LHCN-M2 (cell line): ENCODE measurements at regions not wholly inside any gene's neighbourhood (a gene's known extent, or its start where the extent isn't known, plus 50 kb on each side); places are given as distances from the start of the nearest gene placed in this dataset.
"Not testable (repeated sequence)": the region's sequence is repeated elsewhere in the genome, so short reads cannot be mapped to it uniquely, and the experiment has no call there.

ENCODE experiments used
- DNase-seq: peaks from one replicate; pipeline ENCODE4 v3.0.0-alpha.2; 2012; ENCODE audit warnings: low read depth

GRCh38 chr1:66424530-66424929 is 109.4 kb upstream of the SGIP1 start:
- DNase-seq: not testable (repeated sequence)

- no peak for DNase-seq
These were observed 107.6 kb upstream of the SGIP1 start for GRCh38 chr1:66426239-66426853.

GRCh38 chr1:66430815-66431214 is 103.1 kb upstream of the SGIP1 start:
- not testable (repeated sequence) for DNase-seq

GRCh38 chr1:66431999-66432398 is 102.0 kb upstream of the SGIP1 start:
- no peak for DNase-seq

GRCh38 chr1:66433611-66434010 is 100.3 kb upstream of the SGIP1 start:
- DNase-seq: no peak

- no peak for DNase-seq
These were observed 99.9 kb upstream of the SGIP1 start for GRCh38 chr1:66434096-66434495.

- DNase-seq: no peak
These were observed 98.4 kb upstream of the SGIP1 start for GRCh38 chr1:66435541-66435940.

- DNase-seq: peak; percentile 83
These were observed 97.4 kb upstream of the SGIP1 start for GRCh38 chr1:66436378-66437135.

- no peak for DNase-seq
These were observed 96.9 kb upstream of the SGIP1 start for GRCh38 chr1:66437136-66437401.

GRCh38 chr1:66438062-66438461 is 95.9 kb upstream of the SGIP1 start:
- DNase-seq: peak; percentile 46

GRCh38 chr1:66438501-66438900 is 95.5 kb upstream of the SGIP1 start:
- DNase-seq: peak; percentile 49

GRCh38 chr1:66439031-66439740 is 94.8 kb upstream of the SGIP1 start:
- peak; percentile 32 for DNase-seq

GRCh38 chr1:66443793-66444192 is 90.2 kb upstream of the SGIP1 start:
- no peak for DNase-seq

GRCh38 chr1:66444438-66445265 is 89.3 kb upstream of the SGIP1 start:
- DNase-seq: no peak

GRCh38 chr1:66445492-66446181 is 88.3 kb upstream of the SGIP1 start:
- DNase-seq: no peak

- peak; percentile 75 for DNase-seq
These were observed 87.5 kb upstream of the SGIP1 start for GRCh38 chr1:66446261-66447001.

GRCh38 chr1:66450043-66450514 is 83.9 kb upstream of the SGIP1 start:
- DNase-seq: no peak

- no peak for DNase-seq
These were observed 83.1 kb upstream of the SGIP1 start for GRCh38 chr1:66450847-66451246.

- DNase-seq: no peak
These were observed 81.8 kb upstream of the SGIP1 start for GRCh38 chr1:66452162-66452561.

GRCh38 chr1:66452982-66453381 is 81.0 kb upstream of the SGIP1 start:
- no peak for DNase-seq

- no peak for DNase-seq
These were observed 78.5 kb upstream of the SGIP1 start for GRCh38 chr1:66455446-66455845.
